HG03378 (cell line): ENCODE measurements at regions not wholly inside any gene's neighbourhood (a gene's known extent, or its start where the extent isn't known, plus 50 kb on each side); places are given as distances from the start of the nearest gene placed in this dataset.

ENCODE experiments used
- ATAC-seq: cut with Tn5 transposase; IDR thresholded peaks from one replicate; pipeline ENCODE4 v1.9.1; 2021; ENCODE audit warnings: mild to moderate bottlenecking, moderate library complexity; ENCODE audit not compliant: unreplicated experiment

DNA sequence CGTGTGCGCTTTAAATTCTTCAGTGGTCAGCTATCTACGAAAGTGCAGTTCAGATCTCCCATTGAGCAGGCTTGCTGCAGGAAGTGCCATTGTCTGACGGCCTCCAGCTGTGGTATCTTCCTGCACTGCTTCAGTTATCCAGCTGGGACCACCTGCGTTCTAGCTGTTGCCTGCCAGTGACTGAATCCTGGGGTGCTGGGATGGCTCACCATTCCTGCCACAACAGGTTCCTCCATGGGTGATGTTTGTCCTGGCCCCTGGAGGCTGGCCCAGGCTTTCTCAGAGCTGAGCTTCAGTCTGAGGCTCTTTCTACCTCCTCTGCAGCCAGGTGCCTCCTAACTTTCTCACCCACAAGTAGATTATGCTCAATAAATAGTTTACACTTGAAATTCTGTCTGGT, 498.5 kb upstream of the HS6ST1 start:
- ATAC-seq = no peak

GRCh38 chr2:128817813-128818212, 499.1 kb upstream of the HS6ST1 start:
- no peak for ATAC-seq

DNA sequence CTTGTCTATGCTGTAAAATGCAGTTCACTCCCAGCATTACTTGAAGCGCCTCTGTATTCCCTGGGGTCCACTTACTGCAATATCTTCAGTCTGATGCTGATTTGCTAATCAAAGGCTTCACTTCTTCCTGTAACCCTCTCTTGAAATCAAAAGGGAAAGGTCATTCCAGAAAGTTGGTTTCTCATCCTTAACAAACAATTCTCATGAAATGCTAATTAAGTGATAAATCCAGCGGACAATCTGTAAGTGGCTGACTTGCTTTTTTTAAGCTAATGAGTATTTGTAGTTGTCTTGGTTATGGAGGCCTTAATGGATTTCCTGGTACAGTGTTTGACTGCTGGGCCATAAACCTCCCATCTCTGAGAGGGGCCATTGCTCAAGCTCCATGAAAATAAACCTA, 499.6 kb upstream of the HS6ST1 start:
- ATAC-seq = no peak

DNA sequence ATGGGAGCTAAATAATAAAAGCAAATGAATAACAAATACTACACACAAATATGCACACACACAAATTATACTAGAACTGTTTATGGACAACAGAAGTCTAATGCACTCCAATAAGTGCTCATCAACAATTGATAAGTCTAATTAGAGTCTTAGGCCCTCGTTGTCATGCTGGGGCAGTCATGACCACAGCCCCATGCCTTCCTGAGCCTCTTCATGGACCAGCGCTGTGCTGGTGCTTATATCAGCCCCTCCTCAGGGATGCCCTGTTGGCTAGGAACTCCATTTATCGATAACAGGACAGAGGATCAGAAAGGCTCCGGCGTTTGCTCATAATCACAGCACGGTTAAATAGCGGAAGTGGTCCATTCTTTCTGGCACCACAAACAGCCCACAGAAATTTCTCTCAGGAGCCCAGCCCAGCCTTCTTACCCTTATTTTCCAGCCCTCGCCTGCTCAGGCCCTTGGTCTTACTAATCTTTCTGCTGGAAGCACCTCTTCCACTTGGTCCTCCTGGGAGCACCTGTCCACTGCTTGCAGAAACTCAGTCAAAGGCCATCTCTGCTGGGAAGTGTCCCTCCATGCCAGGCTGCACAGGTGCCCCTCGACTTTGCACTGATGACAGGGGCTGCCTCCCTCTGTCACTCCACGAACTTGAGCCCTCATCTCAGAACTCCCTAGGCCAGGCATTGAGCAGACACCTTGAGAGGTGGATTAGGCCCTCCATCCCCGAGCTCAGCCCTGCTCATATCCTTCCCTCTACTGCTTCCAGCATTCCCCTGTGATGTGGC, 500.2 kb upstream of the HS6ST1 start:
- no peak for ATAC-seq

GRCh38 chr2:128820452-128820851, 501.8 kb upstream of the HS6ST1 start:
- ATAC-seq = no peak

- no peak for ATAC-seq
Measured at GRCh38 chr2:128821010-128821409, 502.3 kb upstream of the HS6ST1 start.

- ATAC-seq = no peak
Measured at GRCh38 chr2:128832946-128833663, 514.4 kb upstream of the HS6ST1 start.

- ATAC-seq = no peak
Measured at GRCh38 chr2:128833664-128834027, 515.0 kb upstream of the HS6ST1 start.

DNA sequence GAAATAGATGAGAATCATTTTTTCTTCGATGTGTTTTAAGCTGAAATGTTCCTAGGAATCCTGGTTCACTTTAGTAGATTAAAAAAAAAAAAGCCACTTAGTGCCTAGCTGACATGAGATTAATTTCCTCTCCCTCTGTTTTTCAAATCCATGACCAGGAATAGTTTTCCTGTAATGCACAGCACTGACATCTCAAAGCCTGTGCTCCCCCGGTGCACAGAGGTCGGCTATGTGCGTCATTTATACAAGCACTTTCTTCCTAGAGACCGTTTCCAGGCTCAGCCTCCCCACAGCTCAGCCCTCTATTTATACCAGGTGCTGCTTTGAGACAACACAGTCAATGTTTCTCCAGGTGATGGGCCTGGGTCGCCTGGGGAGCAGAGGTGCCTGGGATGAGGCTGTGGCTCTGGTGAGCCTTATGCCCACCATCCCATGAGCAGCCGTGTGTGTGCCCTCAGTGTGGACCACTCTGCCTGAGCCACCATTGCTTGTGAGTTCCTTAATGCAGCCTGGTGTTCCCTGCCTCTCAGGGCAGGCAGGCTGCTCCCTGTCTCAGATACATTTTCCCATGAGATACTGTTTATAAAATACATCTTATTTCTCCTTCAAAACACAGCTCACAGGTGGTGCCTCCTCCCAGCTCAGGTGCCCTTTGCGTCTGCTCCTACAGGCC, 515.7 kb upstream of the HS6ST1 start:
- ATAC-seq = no peak

DNA sequence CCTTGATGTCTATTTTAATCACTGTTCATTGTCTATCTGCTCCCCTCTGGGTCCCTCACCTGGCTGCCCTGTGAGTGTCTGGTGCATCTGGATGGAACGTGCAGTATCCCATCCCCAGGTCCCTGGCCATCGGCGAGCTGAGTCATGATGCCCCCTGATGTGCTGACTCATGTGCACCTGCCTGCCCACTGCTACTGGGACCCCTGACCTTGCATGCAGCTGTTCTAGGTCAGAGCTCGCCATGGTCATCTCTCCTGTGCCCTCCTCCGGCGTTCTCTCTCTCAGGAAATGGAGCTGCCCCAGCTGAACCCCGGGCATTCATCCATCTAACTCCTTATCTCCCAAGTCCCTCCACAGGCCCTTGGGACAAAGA, 516.2 kb upstream of the HS6ST1 start:
- no peak for ATAC-seq

- ATAC-seq = no peak
Measured at GRCh38 chr2:128835342-128835855, 516.7 kb upstream of the HS6ST1 start.

- ATAC-seq = no peak
Measured at GRCh38 chr2:128835974-128836373, 517.3 kb upstream of the HS6ST1 start.

- ATAC-seq = no peak
Measured at GRCh38 chr2:128836559-128837100, 518.0 kb upstream of the HS6ST1 start.

DNA sequence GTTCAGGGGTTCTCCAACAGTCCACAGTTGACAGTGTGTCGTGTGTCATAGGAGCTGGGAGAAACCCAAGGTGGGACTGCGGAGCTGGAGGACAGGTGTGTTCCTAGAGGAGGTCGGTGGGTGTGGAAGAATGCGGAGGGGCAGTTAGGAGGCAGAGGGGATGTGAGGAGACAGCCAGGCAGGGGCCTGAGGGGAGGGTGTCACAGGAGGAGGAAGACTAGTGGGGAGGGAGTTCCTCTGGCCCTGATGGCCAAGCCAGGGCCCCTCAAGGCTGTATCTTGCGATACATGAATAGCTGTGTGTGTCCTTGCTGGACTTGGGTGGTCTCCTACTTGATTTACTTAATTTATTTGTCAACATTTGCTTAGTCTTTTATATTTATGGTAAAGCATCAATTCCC, 519.6 kb upstream of the HS6ST1 start:
- ATAC-seq = no peak

DNA sequence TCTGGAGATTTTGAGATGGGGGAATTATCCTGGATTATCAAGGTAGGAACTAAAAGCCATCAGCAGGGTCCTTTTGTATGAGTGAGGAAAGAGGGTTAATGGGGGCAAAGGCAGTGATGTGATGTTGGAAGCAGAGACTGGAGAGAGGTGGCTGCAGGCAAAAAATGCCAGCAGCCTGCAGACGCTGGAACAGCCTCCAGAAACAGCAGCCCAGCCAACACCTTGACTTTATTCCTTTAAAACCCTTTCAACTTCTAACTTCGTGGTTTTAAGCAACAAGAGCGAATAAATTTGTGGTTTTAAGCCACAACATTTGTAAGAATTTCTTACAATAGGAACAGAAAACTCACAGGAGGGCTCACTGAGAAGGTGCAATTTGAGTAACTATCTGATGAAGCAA, 523.1 kb upstream of the HS6ST1 start:
- ATAC-seq = no peak

GRCh38 chr2:128867311-128867710, 548.6 kb upstream of the HS6ST1 start:
- no peak for ATAC-seq

- no peak for ATAC-seq
Measured at GRCh38 chr2:128867936-128868636, 549.4 kb upstream of the HS6ST1 start.

DNA sequence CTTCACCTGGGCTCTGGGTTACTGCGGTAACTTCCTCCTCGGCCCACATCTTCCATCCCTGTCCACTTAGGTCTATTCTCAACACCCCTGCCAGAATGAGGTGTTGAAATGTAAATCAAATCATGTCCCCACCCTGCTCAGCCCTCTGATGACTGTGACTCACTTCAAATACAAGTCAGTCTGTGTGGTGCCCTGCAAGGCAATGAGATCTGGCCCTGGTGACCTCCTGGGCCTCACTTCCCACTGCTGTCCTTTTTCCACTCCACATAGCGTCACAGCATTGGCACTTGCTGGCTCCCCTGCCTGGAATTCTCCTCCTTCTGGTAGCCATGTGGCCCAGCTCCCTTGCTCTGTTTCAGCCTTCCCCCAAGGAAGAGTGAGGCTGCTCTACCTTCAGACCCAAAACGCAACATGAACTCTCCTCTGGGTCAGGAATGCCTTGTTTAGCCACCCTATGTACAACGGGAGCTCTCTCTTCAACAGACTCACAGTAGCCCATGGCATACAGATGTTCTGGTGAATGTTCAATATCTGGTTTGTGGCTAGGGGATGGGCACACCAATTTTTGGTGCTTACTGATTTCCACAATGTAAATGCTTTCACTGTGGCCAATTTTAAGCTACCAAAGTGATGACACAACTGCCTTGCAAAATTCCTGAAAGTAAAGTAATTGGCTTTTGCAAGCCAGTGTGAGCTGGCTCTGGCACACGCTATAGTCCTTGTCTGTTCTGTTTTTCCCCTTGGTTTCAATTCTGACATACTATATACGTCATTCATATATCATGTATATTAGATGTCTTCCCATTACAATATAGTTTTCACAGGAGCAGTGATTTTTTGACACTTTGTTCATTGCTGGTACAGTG, 550.3 kb upstream of the HS6ST1 start:
- no peak for ATAC-seq

GRCh38 chr2:128874608-128875007, 555.9 kb upstream of the HS6ST1 start:
- no peak for ATAC-seq
